H1 (cell line): ENCODE measurements at regions not wholly inside any gene's neighbourhood (a gene's known extent, or its start where the extent isn't known, plus 50 kb on each side); places are given as distances from the start of the nearest gene placed in this dataset.
A peak's percentile ranks its signal among the peaks of the same experiment; 100 is the strongest.

ENCODE experiments used
- CHD2 ChIP-seq: IDR thresholded peaks from 2 replicates; pipeline ENCODE4 v1.6.1; 2012; ENCODE audit warnings: low read length, improper control_type of control experiment
- KDM4A ChIP-seq: IDR thresholded peaks from one replicate; pipeline ENCODE4 v1.7.1; 2012; ENCODE audit warnings: low read depth, mild to moderate bottlenecking, moderate library complexity, low read length, inconsistent platforms; ENCODE audit not compliant: severe bottlenecking
- TF ChIP-seq, protein P1 (sequence below), 3 experiments: IDR thresholded peaks; 1 replicate in 2 of 3; 2 replicates in 1 of 3; pipeline versions ENCODE4 v1.5.1 to v1.6.1; 2011; ENCODE audit warnings: low read length in 3 of 3, mild to moderate bottlenecking in 3 of 3, inconsistent platforms in 2 of 3, low read depth in 1 of 3, moderate library complexity in 1 of 3; ENCODE audit not compliant: insufficient read depth in 1 of 3; ENCODE audit errors: control extremely low read depth in 1 of 3
- TF ChIP-seq, protein P2 (sequence below): IDR thresholded peaks from 2 replicates; pipeline ENCODE4 v1.6.1; 2011; ENCODE audit warnings: low read length, improper control_type of control experiment

- TF ChIP-seq KDM4A (no peak), CHD2 (no peak)
- TF ChIP-seq, protein P1, sequence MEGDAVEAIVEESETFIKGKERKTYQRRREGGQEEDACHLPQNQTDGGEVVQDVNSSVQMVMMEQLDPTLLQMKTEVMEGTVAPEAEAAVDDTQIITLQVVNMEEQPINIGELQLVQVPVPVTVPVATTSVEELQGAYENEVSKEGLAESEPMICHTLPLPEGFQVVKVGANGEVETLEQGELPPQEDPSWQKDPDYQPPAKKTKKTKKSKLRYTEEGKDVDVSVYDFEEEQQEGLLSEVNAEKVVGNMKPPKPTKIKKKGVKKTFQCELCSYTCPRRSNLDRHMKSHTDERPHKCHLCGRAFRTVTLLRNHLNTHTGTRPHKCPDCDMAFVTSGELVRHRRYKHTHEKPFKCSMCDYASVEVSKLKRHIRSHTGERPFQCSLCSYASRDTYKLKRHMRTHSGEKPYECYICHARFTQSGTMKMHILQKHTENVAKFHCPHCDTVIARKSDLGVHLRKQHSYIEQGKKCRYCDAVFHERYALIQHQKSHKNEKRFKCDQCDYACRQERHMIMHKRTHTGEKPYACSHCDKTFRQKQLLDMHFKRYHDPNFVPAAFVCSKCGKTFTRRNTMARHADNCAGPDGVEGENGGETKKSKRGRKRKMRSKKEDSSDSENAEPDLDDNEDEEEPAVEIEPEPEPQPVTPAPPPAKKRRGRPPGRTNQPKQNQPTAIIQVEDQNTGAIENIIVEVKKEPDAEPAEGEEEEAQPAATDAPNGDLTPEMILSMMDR (IDR thresholded peaks at IDR 0.05; ENCODE audit: control extremely low read depth in 1 of 3, insufficient read depth in 1 of 3, low read depth in 1 of 3, low read length in 3 of 3), result peak; percentile 28 to 67 (median 59)
- TF ChIP-seq, protein P2, sequence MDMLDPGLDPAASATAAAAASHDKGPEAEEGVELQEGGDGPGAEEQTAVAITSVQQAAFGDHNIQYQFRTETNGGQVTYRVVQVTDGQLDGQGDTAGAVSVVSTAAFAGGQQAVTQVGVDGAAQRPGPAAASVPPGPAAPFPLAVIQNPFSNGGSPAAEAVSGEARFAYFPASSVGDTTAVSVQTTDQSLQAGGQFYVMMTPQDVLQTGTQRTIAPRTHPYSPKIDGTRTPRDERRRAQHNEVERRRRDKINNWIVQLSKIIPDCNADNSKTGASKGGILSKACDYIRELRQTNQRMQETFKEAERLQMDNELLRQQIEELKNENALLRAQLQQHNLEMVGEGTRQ, result no peak
Observed at GRCh38 chr13:89925107-89925506, 1422.4 kb upstream of the MIR17HG start.
